ENCODE measurements at regions not wholly inside any gene's neighbourhood (a gene's known extent, or its start where the extent isn't known, plus 50 kb on each side); places are given as distances from the start of the nearest gene placed in this dataset.

- H3K27ac ChIP-seq, result no peak overlapping the region
- H3K4me3 ChIP-seq, result no peak overlapping the region
- TF ChIP-seq CTCF (IDR thresholded peaks at IDR 0.05), result no peak
- no peak for DNase-seq (ENCODE audit: low spot score)
Measured at GRCh38 chr2:52765735-52766134, 1001.9 kb upstream of the CHAC2 start.

- no peak for DNase-seq (ENCODE audit: low spot score)
- TF ChIP-seq CTCF (IDR thresholded peaks at IDR 0.05), result no peak
- Histone ChIP-seq H3K27ac (no peak overlapping the region), H3K4me3 (no peak overlapping the region)
Measured at GRCh38 chr2:52749764-52750163, 1017.8 kb upstream of the CHAC2 start.

GRCh38 chr2:52745144-52745543 lies 1022.5 kb upstream of the CHAC2 start:
- no peak for TF ChIP-seq CTCF (IDR thresholded peaks at IDR 0.05)
- DNase-seq (ENCODE audit: low spot score), result no peak
- Histone ChIP-seq H3K27ac (no peak overlapping the region), H3K4me3 (no peak overlapping the region)

GRCh38 chr2:52732849-52733395 lies 1034.7 kb upstream of the CHAC2 start:
- Histone ChIP-seq H3K27ac (no peak overlapping the region), H3K4me3 (no peak overlapping the region)

GRCh38 chr2:52724585-52724984 lies 1043.0 kb upstream of the CHAC2 start:
- Histone ChIP-seq H3K4me3 (no peak overlapping the region), H3K27ac (no peak overlapping the region)
- no peak for TF ChIP-seq CTCF (IDR thresholded peaks at IDR 0.05)
- DNase-seq (ENCODE audit: low spot score), result no peak

More at GRCh38 chr2:52732849-52733395, 1034.7 kb upstream of the CHAC2 start:
- TF ChIP-seq CTCF (IDR thresholded peaks at IDR 0.05), result no peak
- DNase-seq (ENCODE audit: low spot score), result no peak

GRCh38 chr2:52717836-52718235 lies 1049.8 kb upstream of the CHAC2 start:
- H3K27ac ChIP-seq, result no peak overlapping the region
- DNase-seq (ENCODE audit: low spot score), result no peak
- no peak for TF ChIP-seq CTCF (IDR thresholded peaks at IDR 0.05)
- no peak overlapping the region for H3K4me3 ChIP-seq

GRCh38 chr2:52710810-52711618 lies 1056.6 kb upstream of the CHAC2 start:
- no peak overlapping the region for H3K4me3 ChIP-seq
- DNase-seq (ENCODE audit: low spot score), result no peak
- TF ChIP-seq CTCF (IDR thresholded peaks at IDR 0.05), result no peak
- no peak overlapping the region for H3K27ac ChIP-seq
